Breast epithelium (tissue), 4 donors: ENCODE measurements at regions not wholly inside any gene's neighbourhood (a gene's known extent, or its start where the extent isn't known, plus 50 kb on each side); places are given as distances from the start of the nearest gene placed in this dataset.

Experiments
- DNase-seq, 2 donors: peaks; one replicate each; pipeline ENCODE4 v3.0.0-alpha.2; 2019; ENCODE audit warnings: low spot score in 2 of 2
- H3K27ac ChIP-seq, 2 donors: fragments of 200-600 bp; sonication (generic) in 1 of 2; one replicate each; pipeline ENCODE4 v1.5.1; 2016 to 2019; ENCODE audit warnings: mild to moderate bottlenecking in 1 of 2
- H3K27me3 ChIP-seq, 2 donors: fragments of 200-600 bp; sonication (generic) in 1 of 2; one replicate each; pipeline versions ENCODE4 v1.5.1 to v1.6.0; 2017 to 2019; ENCODE audit warnings: control low read depth in 1 of 2, mild to moderate bottlenecking in 1 of 2
- H3K36me3 ChIP-seq: fragments of 200-600 bp; one replicate; pipeline ENCODE4 v1.5.1; 2019
- H3K4me1 ChIP-seq, 2 donors: fragments of 200-600 bp; sonication (generic); one replicate each; pipeline ENCODE4 v1.5.1; 2016 to 2019; ENCODE audit warnings: control low read depth in 1 of 2
- H3K4me3 ChIP-seq, 3 donors: fragments of 200-600 bp; sonication (generic); 1 replicate in 2 of 3; 2 replicates in 1 of 3; pipeline ENCODE4 v1.5.1; 2016 to 2019; ENCODE audit warnings: mild to moderate bottlenecking in 3 of 3, moderate library complexity in 2 of 3
- H3K9me3 ChIP-seq, 2 donors: fragments of 200-600 bp; sonication (generic) in 1 of 2; one replicate each; pipeline ENCODE4 v1.5.1; 2016 to 2019; ENCODE audit warnings: control low read depth in 1 of 2
- POLR2A ChIP-seq: fragments of 450-650 bp; IDR thresholded peaks from one replicate; pipeline ENCODE4 v1.6.1; 2016; ENCODE audit warnings: antibody characterized with exemption, mild to moderate bottlenecking, moderate library complexity
- POLR2AphosphoS5 ChIP-seq, 3 donors: sonication (generic); formaldehyde crosslinking; IDR thresholded peaks; one replicate each; pipeline ENCODE4 v1.6.1; 2017; ENCODE audit warnings: antibody characterized with exemption in 3 of 3
- intact Hi-C: fragments of 100-400 bp; cut with DNase I; formaldehyde crosslinking; loops from one replicate; pipeline ENCODE4 v1.15.1; 2023; ENCODE audit warnings: low total_unique reads
- TF ChIP-seq, protein P1 (sequence below), 3 donors: fragments of 450-650 bp; IDR thresholded peaks; one replicate each; pipeline ENCODE4 v1.5.1; 2016 to 2017; ENCODE audit warnings: antibody characterized with exemption in 3 of 3, mild to moderate bottlenecking in 3 of 3, moderate library complexity in 3 of 3

GRCh38 chr5:152487130-152487529 lies 82.1 kb upstream of the NMUR2 start:
- H3K27ac ChIP-seq = no peak overlapping the region
- H3K27me3 ChIP-seq = no peaks in the 10 kb centered on the region
- TF ChIP-seq, protein P1, sequence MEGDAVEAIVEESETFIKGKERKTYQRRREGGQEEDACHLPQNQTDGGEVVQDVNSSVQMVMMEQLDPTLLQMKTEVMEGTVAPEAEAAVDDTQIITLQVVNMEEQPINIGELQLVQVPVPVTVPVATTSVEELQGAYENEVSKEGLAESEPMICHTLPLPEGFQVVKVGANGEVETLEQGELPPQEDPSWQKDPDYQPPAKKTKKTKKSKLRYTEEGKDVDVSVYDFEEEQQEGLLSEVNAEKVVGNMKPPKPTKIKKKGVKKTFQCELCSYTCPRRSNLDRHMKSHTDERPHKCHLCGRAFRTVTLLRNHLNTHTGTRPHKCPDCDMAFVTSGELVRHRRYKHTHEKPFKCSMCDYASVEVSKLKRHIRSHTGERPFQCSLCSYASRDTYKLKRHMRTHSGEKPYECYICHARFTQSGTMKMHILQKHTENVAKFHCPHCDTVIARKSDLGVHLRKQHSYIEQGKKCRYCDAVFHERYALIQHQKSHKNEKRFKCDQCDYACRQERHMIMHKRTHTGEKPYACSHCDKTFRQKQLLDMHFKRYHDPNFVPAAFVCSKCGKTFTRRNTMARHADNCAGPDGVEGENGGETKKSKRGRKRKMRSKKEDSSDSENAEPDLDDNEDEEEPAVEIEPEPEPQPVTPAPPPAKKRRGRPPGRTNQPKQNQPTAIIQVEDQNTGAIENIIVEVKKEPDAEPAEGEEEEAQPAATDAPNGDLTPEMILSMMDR (IDR thresholded peaks at IDR 0.05) = no peak
- TF ChIP-seq POLR2A = no peak
- TF ChIP-seq POLR2AphosphoS5 (IDR thresholded peaks at IDR 0.05) = no peak

GRCh38 chr5:152488869-152489268 lies 83.8 kb upstream of the NMUR2 start:
- DNase-seq = no peak
- intact Hi-C loops = no loop called here
- TF ChIP-seq, protein P1 (IDR thresholded peaks at IDR 0.05) = no peak
- no peak for TF ChIP-seq POLR2A
- no peak for TF ChIP-seq POLR2AphosphoS5 (IDR thresholded peaks at IDR 0.05)
- no peaks in the 10 kb centered on the region for H3K27me3 ChIP-seq
- H3K36me3 ChIP-seq = no peaks in the 10 kb centered on the region
- no peak overlapping the region for H3K4me3 ChIP-seq
- no peaks in the 10 kb centered on the region for H3K9me3 ChIP-seq
- no peak overlapping the region for H3K27ac ChIP-seq
- no peaks in the 10 kb centered on the region for H3K4me1 ChIP-seq

More at GRCh38 chr5:152487130-152487529, 82.1 kb upstream of the NMUR2 start:
- no peak for DNase-seq
- H3K4me1 ChIP-seq = no peaks in the 10 kb centered on the region
- H3K9me3 ChIP-seq = no peaks in the 10 kb centered on the region
- H3K4me3 ChIP-seq = no peak overlapping the region
- intact Hi-C loops = no loop called here
- H3K36me3 ChIP-seq = no peaks in the 10 kb centered on the region

DNA sequence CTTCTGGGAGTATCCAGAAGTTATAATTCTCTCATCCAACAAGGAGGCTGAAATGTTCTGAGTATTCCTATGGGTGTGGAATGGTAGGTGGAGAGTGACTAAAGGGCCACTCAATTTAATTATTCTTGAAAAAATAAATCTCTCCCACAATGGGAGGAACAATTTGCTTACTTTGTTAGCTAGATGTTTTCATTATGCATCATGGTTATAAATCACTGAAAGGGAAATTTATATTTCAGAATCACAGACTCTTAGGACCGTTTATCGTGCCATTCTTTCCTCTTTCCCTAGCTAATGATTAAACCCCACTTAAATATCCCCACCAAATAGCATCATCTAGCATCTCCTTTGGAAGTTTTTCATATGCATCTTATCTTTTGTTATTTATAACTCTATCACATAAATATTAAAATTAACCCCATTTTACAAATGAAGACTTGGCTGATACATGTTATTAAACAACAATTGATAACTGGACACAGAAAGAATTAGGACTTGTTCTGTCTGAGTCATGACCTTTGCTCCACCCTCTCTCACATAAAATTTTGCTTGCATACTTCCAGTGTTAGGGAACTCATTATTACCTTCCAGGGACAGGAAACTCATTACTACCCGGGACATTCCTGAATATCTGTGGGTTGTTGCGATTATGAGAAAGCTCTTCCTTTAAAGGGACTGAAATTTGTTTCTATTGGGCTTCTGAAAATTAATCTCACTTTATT lies 94.9 kb upstream of the NMUR2 start:
- no peak overlapping the region for H3K4me3 ChIP-seq
- no peaks in the 10 kb centered on the region for H3K4me1 ChIP-seq
- no peaks in the 10 kb centered on the region for H3K9me3 ChIP-seq
- no peak for DNase-seq
- H3K36me3 ChIP-seq = no peaks in the 10 kb centered on the region
- TF ChIP-seq POLR2A = no peak
- TF ChIP-seq, protein P1 (IDR thresholded peaks at IDR 0.05) = no peak
- TF ChIP-seq POLR2AphosphoS5 (IDR thresholded peaks at IDR 0.05) = no peak
- intact Hi-C loops = loop anchor here (2.0 to 10.0 kb wide), 2 partner anchors 65 to 675 kb away; no protein-coding TSS in a partner anchor
- no peaks in the 10 kb centered on the region for H3K27me3 ChIP-seq
- no peak overlapping the region for H3K27ac ChIP-seq

DNA sequence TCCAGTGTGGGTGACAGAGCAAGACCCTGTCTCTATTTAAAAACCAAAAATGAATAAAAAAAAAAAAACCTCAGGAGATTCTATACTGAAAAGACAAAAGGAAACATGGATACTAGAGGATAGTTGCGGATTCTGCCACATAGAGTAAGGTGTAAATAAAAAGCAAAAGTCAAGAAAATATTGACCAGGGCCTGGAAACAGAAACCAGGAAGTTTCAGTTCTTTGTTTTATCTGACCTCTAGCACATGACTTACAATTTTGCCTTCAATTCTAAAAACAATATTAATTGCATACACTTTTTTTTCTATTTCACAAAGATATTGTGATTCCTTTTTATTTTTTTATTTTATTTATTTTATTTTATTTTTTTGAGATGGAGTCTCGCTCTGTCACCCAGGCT lies 96.2 kb upstream of the NMUR2 start:
- TF ChIP-seq, protein P1 (IDR thresholded peaks at IDR 0.05) = no peak
- TF ChIP-seq POLR2A (no peak), POLR2AphosphoS5 (IDR thresholded peaks at IDR 0.05) (no peak)
- intact Hi-C loops = loop anchor here (2.0 to 10.0 kb wide), 2 partner anchors 64 to 676 kb away; no protein-coding TSS in a partner anchor
- H3K4me3 ChIP-seq = no peak overlapping the region
- no peak for DNase-seq
- no peaks in the 10 kb centered on the region for H3K36me3 ChIP-seq
- no peaks in the 10 kb centered on the region for H3K27me3 ChIP-seq
- no peak overlapping the region for H3K27ac ChIP-seq
- no peaks in the 10 kb centered on the region for H3K4me1 ChIP-seq
- H3K9me3 ChIP-seq = no peaks in the 10 kb centered on the region

DNA sequence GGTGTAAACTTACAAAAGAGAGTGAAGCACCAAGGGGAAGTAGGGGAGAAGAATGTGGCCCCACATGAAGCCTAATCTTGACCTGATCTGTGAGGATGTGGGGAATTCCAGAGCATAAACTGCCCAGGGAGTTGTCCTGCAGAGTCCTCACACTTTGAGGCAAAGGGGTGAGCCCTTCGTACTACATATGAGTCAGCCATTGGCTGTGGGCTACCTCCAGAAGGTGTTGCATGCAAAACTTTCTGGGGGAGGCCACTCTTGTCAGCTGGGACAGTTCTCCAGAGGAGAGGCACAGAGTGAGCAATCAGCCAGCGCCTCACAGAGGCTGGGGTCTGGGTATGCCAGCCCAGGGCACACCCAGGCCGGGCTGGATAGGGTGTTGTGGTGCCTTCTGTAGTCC lies 98.1 kb upstream of the NMUR2 start:
- intact Hi-C loops = loop anchor here (10.0 kb wide), 1 partner anchor 678 kb away; no protein-coding TSS in a partner anchor
- no peaks in the 10 kb centered on the region for H3K9me3 ChIP-seq
- TF ChIP-seq, protein P1 (IDR thresholded peaks at IDR 0.05) = no peak
- no peak for TF ChIP-seq POLR2AphosphoS5 (IDR thresholded peaks at IDR 0.05)
- TF ChIP-seq POLR2A = no peak
- H3K36me3 ChIP-seq = no peaks in the 10 kb centered on the region
- H3K27me3 ChIP-seq = peaks cover 0 to 7% of the 10 kb centered on the region in 2 donors
- no peak overlapping the region for H3K4me3 ChIP-seq
- no peaks in the 10 kb centered on the region for H3K4me1 ChIP-seq
- H3K27ac ChIP-seq = no peak overlapping the region
- DNase-seq = no peak
